GM21717 (cell line): ENCODE measurements at regions not wholly inside any gene's neighbourhood (a gene's known extent, or its start where the extent isn't known, plus 50 kb on each side); places are given as distances from the start of the nearest gene placed in this dataset.

Experiments
- ATAC-seq: cut with Tn5 transposase; IDR thresholded peaks from one replicate; pipeline ENCODE4 v1.9.1; 2021; ENCODE audit warnings: mild to moderate bottlenecking, moderate library complexity; ENCODE audit not compliant: unreplicated experiment

- ATAC-seq: no peak
These were observed 292.7 kb downstream of the GPAT3 start for GRCh38 chr4:83828601-83829000.

- no peak for ATAC-seq
These were observed 285.6 kb downstream of the GPAT3 start for GRCh38 chr4:83821493-83821892.

- ATAC-seq: no peak
These were observed 283.7 kb downstream of the GPAT3 start for GRCh38 chr4:83819582-83819981.

GRCh38 chr4:83810428-83810827 lies 274.5 kb downstream of the GPAT3 start:
- ATAC-seq: no peak

GRCh38 chr4:83809581-83809980 lies 273.7 kb downstream of the GPAT3 start:
- ATAC-seq: no peak

- no peak for ATAC-seq
These were observed 257.6 kb downstream of the GPAT3 start for GRCh38 chr4:83793481-83793880.

GRCh38 chr4:83785891-83786290 lies 250.0 kb downstream of the GPAT3 start:
- no peak for ATAC-seq

GRCh38 chr4:83783215-83783614 lies 247.3 kb downstream of the GPAT3 start:
- no peak for ATAC-seq

- no peak for ATAC-seq
These were observed 246.7 kb downstream of the GPAT3 start for GRCh38 chr4:83782591-83782990.

GRCh38 chr4:83781434-83781833 lies 245.5 kb downstream of the GPAT3 start:
- no peak for ATAC-seq

- no peak for ATAC-seq
These were observed 244.3 kb downstream of the GPAT3 start for GRCh38 chr4:83780053-83780733.

GRCh38 chr4:83779103-83780052 lies 243.5 kb downstream of the GPAT3 start:
- no peak for ATAC-seq

- no peak for ATAC-seq
These were observed 236.8 kb downstream of the GPAT3 start for GRCh38 chr4:83772685-83773084.

GRCh38 chr4:83771113-83771705 lies 235.3 kb downstream of the GPAT3 start:
- ATAC-seq: no peak

GRCh38 chr4:83768146-83768545 lies 232.2 kb downstream of the GPAT3 start:
- ATAC-seq: no peak

GRCh38 chr4:83767067-83767466 lies 231.2 kb downstream of the GPAT3 start:
- ATAC-seq: no peak

GRCh38 chr4:83759611-83760010 lies 223.7 kb downstream of the GPAT3 start:
- ATAC-seq: no peak

- ATAC-seq: no peak
These were observed 222.4 kb downstream of the GPAT3 start for GRCh38 chr4:83758285-83758684.

GRCh38 chr4:83757121-83757621 lies 221.3 kb downstream of the GPAT3 start:
- no peak for ATAC-seq

GRCh38 chr4:83753260-83753659 lies 217.4 kb downstream of the GPAT3 start:
- ATAC-seq: no peak

- no peak for ATAC-seq
These were observed 215.5 kb downstream of the GPAT3 start for GRCh38 chr4:83751336-83751949.
